ENCODE measurements at regions not wholly inside any gene's neighbourhood (a gene's known extent, or its start where the extent isn't known, plus 50 kb on each side); places are given as distances from the start of the nearest gene placed in this dataset.

- Histone ChIP-seq H3K18ac (ENCODE audit: low read depth in 1 of 2, low read length in 2 of 2) (no peak overlapping the region), H4K8ac (ENCODE audit: low read length) (no peak overlapping the region), H2AFZ (ENCODE audit: low read depth, low read length) (no peak overlapping the region), H4K91ac (ENCODE audit: low read length) (no peak overlapping the region), H3K79me1 (replicated peaks; ENCODE audit: low read length, poor library complexity, severe bottlenecking) (no peaks in the 10 kb centered on the region), H2BK15ac (ENCODE audit: low read depth, poor library complexity, severe bottlenecking) (no peak overlapping the region), H3K27ac (ENCODE audit: low read length, poor library complexity, severe bottlenecking) (no peak overlapping the region), H3K9ac (ENCODE audit: low read length) (no peak overlapping the region), H2BK120ac (ENCODE audit: low read depth, low read length) (no peak overlapping the region), H2AK5ac (ENCODE audit: low read length, severe bottlenecking) (no peak overlapping the region), H3K14ac (ENCODE audit: low read length in 2 of 2) (no peak overlapping the region), H3K4me3 (ENCODE audit: insufficient read depth in 1 of 2, low read depth in 1 of 2, low read length in 2 of 2) (no peak overlapping the region), H3K9me3 (ENCODE audit: control insufficient read depth, low read length) (peaks cover 3% of the 10 kb centered on the region), H2BK5ac (ENCODE audit: low read depth, low read length, poor library complexity, severe bottlenecking) (no peak overlapping the region), H3K36me3 (ENCODE audit: control insufficient read depth in 1 of 2, insufficient read depth in 2 of 2, low read depth in 1 of 2, low read length in 2 of 2) (no peaks in the 10 kb centered on the region), H3K4me1 (ENCODE audit: control insufficient read depth, insufficient read depth, low read depth, low read length) (no peaks in the 10 kb centered on the region), H2BK12ac (ENCODE audit: low read length in 2 of 2) (no peak overlapping the region), H3K4me2 (ENCODE audit: low read length, poor library complexity, severe bottlenecking) (no peak overlapping the region), H3K27me3 (ENCODE audit: control insufficient read depth in 1 of 2, insufficient read depth in 1 of 2, low read length in 2 of 2) (no peaks in the 10 kb centered on the region), H3K4ac (ENCODE audit: low read depth in 1 of 2, low read length in 2 of 2) (no peak overlapping the region), H3K23ac (ENCODE audit: low read length in 2 of 2) (no peak overlapping the region)
- 88% methylated on average over 7 of the region's 7 CpGs for WGBS
- DNase-seq = no peak
These were observed 1619.8 kb upstream of the PRMT6 start for GRCh38 chr1:105436589-105437259.

GRCh38 chr1:105437847-105438246 is 1618.6 kb upstream of the PRMT6 start:
- Histone ChIP-seq H3K4me3 (ENCODE audit: insufficient read depth in 1 of 2, low read depth in 1 of 2, low read length in 2 of 2) (no peak overlapping the region), H3K23ac (ENCODE audit: low read length in 2 of 2) (no peak overlapping the region), H3K9me3 (ENCODE audit: control insufficient read depth, low read length) (peaks cover 3% of the 10 kb centered on the region), H3K4me2 (ENCODE audit: low read length, poor library complexity, severe bottlenecking) (no peak overlapping the region), H3K4me1 (ENCODE audit: control insufficient read depth, insufficient read depth, low read depth, low read length) (no peaks in the 10 kb centered on the region), H3K14ac (ENCODE audit: low read length in 2 of 2) (no peak overlapping the region), H2AK5ac (ENCODE audit: low read length, severe bottlenecking) (no peak overlapping the region), H3K79me1 (replicated peaks; ENCODE audit: low read length, poor library complexity, severe bottlenecking) (no peaks in the 10 kb centered on the region), H2BK12ac (ENCODE audit: low read length in 2 of 2) (no peak overlapping the region), H3K4ac (ENCODE audit: low read depth in 1 of 2, low read length in 2 of 2) (no peak overlapping the region), H4K91ac (ENCODE audit: low read length) (no peak overlapping the region), H4K8ac (ENCODE audit: low read length) (no peak overlapping the region), H2BK120ac (ENCODE audit: low read depth, low read length) (no peak overlapping the region), H3K18ac (ENCODE audit: low read depth in 1 of 2, low read length in 2 of 2) (no peak overlapping the region), H3K27ac (ENCODE audit: low read length, poor library complexity, severe bottlenecking) (no peak overlapping the region), H3K9ac (ENCODE audit: low read length) (no peak overlapping the region), H2BK15ac (ENCODE audit: low read depth, poor library complexity, severe bottlenecking) (no peak overlapping the region), H2BK5ac (ENCODE audit: low read depth, low read length, poor library complexity, severe bottlenecking) (no peak overlapping the region), H3K36me3 (ENCODE audit: control insufficient read depth in 1 of 2, insufficient read depth in 2 of 2, low read depth in 1 of 2, low read length in 2 of 2) (no peaks in the 10 kb centered on the region), H3K27me3 (ENCODE audit: control insufficient read depth in 1 of 2, insufficient read depth in 1 of 2, low read length in 2 of 2) (no peaks in the 10 kb centered on the region), H2AFZ (ENCODE audit: low read depth, low read length) (no peak overlapping the region)
- WGBS = 83% methylated on average over 1 of the region's 1 CpG
- DNase-seq = no peak

- Histone ChIP-seq H3K27ac (ENCODE audit: low read length, poor library complexity, severe bottlenecking) (no peak overlapping the region), H2BK120ac (ENCODE audit: low read depth, low read length) (no peak overlapping the region), H3K4me2 (ENCODE audit: low read length, poor library complexity, severe bottlenecking) (no peak overlapping the region), H3K14ac (ENCODE audit: low read length in 2 of 2) (no peak overlapping the region), H2BK15ac (ENCODE audit: low read depth, poor library complexity, severe bottlenecking) (no peak overlapping the region), H2AK5ac (ENCODE audit: low read length, severe bottlenecking) (no peak overlapping the region), H3K18ac (ENCODE audit: low read depth in 1 of 2, low read length in 2 of 2) (no peak overlapping the region), H4K91ac (ENCODE audit: low read length) (no peak overlapping the region), H3K27me3 (ENCODE audit: control insufficient read depth in 1 of 2, insufficient read depth in 1 of 2, low read length in 2 of 2) (no peaks in the 10 kb centered on the region), H3K23ac (ENCODE audit: low read length in 2 of 2) (no peak overlapping the region), H3K9ac (ENCODE audit: low read length) (no peak overlapping the region), H2AFZ (ENCODE audit: low read depth, low read length) (no peak overlapping the region), H3K36me3 (ENCODE audit: control insufficient read depth in 1 of 2, insufficient read depth in 2 of 2, low read depth in 1 of 2, low read length in 2 of 2) (no peaks in the 10 kb centered on the region), H3K4me1 (ENCODE audit: control insufficient read depth, insufficient read depth, low read depth, low read length) (no peaks in the 10 kb centered on the region), H3K4me3 (ENCODE audit: insufficient read depth in 1 of 2, low read depth in 1 of 2, low read length in 2 of 2) (no peak overlapping the region), H4K8ac (ENCODE audit: low read length) (no peak overlapping the region), H2BK12ac (ENCODE audit: low read length in 2 of 2) (no peak overlapping the region), H3K4ac (ENCODE audit: low read depth in 1 of 2, low read length in 2 of 2) (no peak overlapping the region), H2BK5ac (ENCODE audit: low read depth, low read length, poor library complexity, severe bottlenecking) (no peak overlapping the region), H3K9me3 (ENCODE audit: control insufficient read depth, low read length) (peaks cover 6% of the 10 kb centered on the region), H3K79me1 (replicated peaks; ENCODE audit: low read length, poor library complexity, severe bottlenecking) (no peaks in the 10 kb centered on the region)
- DNase-seq = no peak
- WGBS = 77% methylated on average over 3 of the region's 4 CpGs
These were observed 1613.6 kb upstream of the PRMT6 start for GRCh38 chr1:105442901-105443300.

GRCh38 chr1:105459759-105460158 is 1596.7 kb upstream of the PRMT6 start:
- H3K79me1 ChIP-seq (replicated peaks; ENCODE audit: low read length, poor library complexity, severe bottlenecking) = no peaks in the 10 kb centered on the region

More at GRCh38 chr1:105459759-105460158, 1596.7 kb upstream of the PRMT6 start:
- H3K4ac ChIP-seq (ENCODE audit: low read depth in 1 of 2, low read length in 2 of 2) = no peak overlapping the region
- no peaks in the 10 kb centered on the region for H3K36me3 ChIP-seq (ENCODE audit: control insufficient read depth in 1 of 2, insufficient read depth in 2 of 2, low read depth in 1 of 2, low read length in 2 of 2)
- H3K4me2 ChIP-seq (ENCODE audit: low read length, poor library complexity, severe bottlenecking) = no peak overlapping the region
- no peak overlapping the region for H3K4me3 ChIP-seq (ENCODE audit: insufficient read depth in 1 of 2, low read depth in 1 of 2, low read length in 2 of 2)
- no peak overlapping the region for H4K91ac ChIP-seq (ENCODE audit: low read length)
- H2BK12ac ChIP-seq (ENCODE audit: low read length in 2 of 2) = no peak overlapping the region
- H3K14ac ChIP-seq (ENCODE audit: low read length in 2 of 2) = no peak overlapping the region
- no peak overlapping the region for H4K8ac ChIP-seq (ENCODE audit: low read length)
- no peaks in the 10 kb centered on the region for H3K27me3 ChIP-seq (ENCODE audit: control insufficient read depth in 1 of 2, insufficient read depth in 1 of 2, low read length in 2 of 2)
- no peak overlapping the region for H2AFZ ChIP-seq (ENCODE audit: low read depth, low read length)
- no peak overlapping the region for H2BK5ac ChIP-seq (ENCODE audit: low read depth, low read length, poor library complexity, severe bottlenecking)
- H3K18ac ChIP-seq (ENCODE audit: low read depth in 1 of 2, low read length in 2 of 2) = no peak overlapping the region
- no peak overlapping the region for H3K9ac ChIP-seq (ENCODE audit: low read length)
- H2BK120ac ChIP-seq (ENCODE audit: low read depth, low read length) = no peak overlapping the region
- H3K23ac ChIP-seq (ENCODE audit: low read length in 2 of 2) = no peak overlapping the region
- H3K4me1 ChIP-seq (ENCODE audit: control insufficient read depth, insufficient read depth, low read depth, low read length) = peaks cover 2% of the 10 kb centered on the region
- peak overlapping the region; percentile 76 for H3K27ac ChIP-seq (ENCODE audit: low read length, poor library complexity, severe bottlenecking)
- no peak for DNase-seq
- no peaks in the 10 kb centered on the region for H3K9me3 ChIP-seq (ENCODE audit: control insufficient read depth, low read length)
- no peak overlapping the region for H2BK15ac ChIP-seq (ENCODE audit: low read depth, poor library complexity, severe bottlenecking)
- no peak overlapping the region for H2AK5ac ChIP-seq (ENCODE audit: low read length, severe bottlenecking)
